Posterior vena cava (tissue), 2 donors: ENCODE measurements at regions not wholly inside any gene's neighbourhood (a gene's known extent, or its start where the extent isn't known, plus 50 kb on each side); places are given as distances from the start of the nearest gene placed in this dataset.
"Not testable (repeated sequence)": the region's sequence is repeated elsewhere in the genome, so short reads cannot be mapped to it uniquely, and the experiment has no call there.

Source experiments
- DNase-seq: peaks from one replicate; pipeline ENCODE4 v3.0.0-alpha.2; 2020; ENCODE audit warnings: low spot score
- intact Hi-C, 2 donors: fragments of 100-400 bp; cut with DNase I; formaldehyde crosslinking; loops; one replicate each; pipeline versions ENCODE4 v1.14.1 to v1.14.2; 2022 to 2023
- donor health status: DM: yes; HTN: yes; CAD: no.
- donor health status: DM: yes; HTN: yes; CAD: no.

DNA sequence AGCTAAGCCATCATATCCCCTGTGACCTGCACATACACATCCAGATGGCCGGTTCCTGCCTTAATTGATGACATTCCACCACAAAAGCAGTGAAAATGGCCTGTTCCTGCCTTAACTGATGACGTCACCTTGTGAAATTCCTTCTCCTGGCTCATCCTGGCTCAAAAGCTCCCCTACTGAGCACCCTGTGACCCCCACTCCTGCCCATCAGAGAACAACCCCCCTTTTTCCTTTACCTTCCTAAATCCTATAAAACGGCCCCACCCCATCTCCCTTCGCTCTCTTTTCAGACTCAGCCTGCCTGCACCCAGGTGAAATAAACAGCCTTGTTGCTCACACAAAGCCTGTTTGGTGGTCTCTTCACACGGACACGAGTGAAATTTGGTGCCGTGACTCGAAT is 543.8 kb upstream of the HTR2C start:
- intact Hi-C loops, DNase-seq: not testable (repeated sequence)

DNA sequence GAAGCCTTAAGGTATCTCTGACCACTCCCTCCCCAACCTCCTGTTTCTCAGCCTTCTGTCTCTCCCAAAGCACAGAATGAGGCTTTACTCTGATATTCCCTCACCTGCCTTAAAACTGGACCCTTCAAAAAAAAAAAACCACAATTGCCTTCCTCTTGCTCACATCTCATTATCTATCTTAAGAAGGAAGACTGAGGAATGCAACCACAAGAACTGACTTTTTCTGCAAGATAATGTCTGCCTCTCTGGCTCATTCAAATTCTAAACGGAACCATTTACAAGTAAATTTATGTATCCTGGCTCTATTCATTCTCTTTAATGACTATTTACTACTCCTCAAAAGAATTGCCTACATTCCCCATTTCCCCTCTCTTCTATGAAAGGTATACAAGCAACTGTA is 545.5 kb upstream of the HTR2C start:
- intact Hi-C loops = loop anchor here in 1 of 2 donors (10.0 kb wide), 1 partner anchor 696 kb away; no protein-coding TSS in a partner anchor

DNA sequence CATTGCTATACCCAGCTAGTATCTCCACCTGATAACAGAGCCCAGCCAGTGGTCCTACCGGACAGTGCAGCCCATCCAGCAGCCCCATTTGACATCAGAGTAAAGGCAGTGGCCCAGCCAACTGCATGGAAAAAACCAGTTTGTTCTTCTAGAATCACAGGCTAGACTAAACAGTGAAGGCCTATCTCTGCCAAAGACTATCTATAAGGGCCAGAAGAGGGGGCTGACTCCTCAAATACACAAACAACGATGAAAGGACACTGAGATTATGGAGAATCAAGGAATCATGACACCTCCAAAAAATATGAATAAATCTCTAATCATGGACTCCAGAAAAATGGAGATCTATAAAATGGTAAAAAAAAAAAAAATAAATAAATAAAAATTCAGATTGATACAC is 546.4 kb upstream of the HTR2C start:
- intact Hi-C loops = loop anchor here in 1 of 2 donors (10.0 kb wide), 1 partner anchor 697 kb away; no protein-coding TSS in a partner anchor

More for the DNA sequence above, 545.5 kb upstream of the HTR2C start:
- DNase-seq = no peak

DNA sequence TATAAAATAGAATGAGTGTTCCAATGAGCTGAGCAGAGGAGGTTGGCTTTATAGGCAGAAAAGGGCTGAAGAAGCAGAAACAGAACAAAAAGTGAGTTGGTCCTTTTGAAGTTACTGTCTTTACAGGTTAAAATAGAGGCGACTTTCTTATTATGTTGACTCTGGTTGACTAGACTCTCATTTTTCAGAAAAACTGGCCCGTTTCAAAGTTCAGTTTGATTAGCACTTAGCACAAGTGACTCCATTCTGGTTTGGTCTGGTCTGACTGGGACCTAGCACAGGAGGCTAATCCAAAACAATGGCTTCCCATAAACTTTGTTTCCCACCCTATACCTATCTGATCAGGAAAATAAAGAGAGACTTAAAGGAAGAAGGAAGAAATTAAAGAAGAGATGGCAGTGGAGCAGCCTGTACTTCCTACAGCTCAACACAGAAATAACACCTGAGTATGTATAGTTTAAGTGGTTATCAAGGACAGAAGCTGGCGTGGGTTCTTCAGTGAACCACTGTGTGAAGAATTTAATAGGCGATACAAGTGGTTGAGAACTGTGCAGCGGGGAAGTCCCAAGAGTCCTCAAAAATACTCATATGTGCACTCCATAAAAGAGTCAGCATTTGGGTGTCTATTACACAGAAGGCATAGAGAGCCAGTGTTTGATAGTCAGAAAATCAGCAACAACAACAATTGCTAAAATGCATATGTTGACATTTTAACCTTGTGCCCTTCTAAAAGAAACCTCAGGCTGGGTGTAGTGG is 554.8 kb upstream of the HTR2C start:
- intact Hi-C loops = no loop called here
- DNase-seq = no peak

More for the DNA sequence above, 546.4 kb upstream of the HTR2C start:
- DNase-seq = no peak

DNA sequence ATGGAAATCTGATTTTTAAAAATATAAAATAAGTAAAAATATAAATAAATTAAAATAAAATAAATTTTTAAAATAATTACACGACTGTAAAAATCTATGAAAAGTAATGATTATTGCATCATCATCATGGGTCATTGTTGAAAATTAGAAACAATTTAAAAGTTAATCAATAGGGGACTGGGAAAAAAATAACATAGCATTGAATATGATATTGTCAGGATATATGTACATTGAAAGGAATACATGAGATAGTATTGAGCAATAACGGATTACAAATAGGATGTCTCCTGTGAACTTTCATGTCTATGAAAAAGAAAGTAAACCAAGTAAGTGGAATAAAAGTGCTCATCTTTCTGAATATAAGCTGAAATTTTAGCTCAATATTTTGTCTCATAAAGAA is 566.8 kb upstream of the HTR2C start:
- DNase-seq = no peak
- intact Hi-C loops = no loop called here

DNA sequence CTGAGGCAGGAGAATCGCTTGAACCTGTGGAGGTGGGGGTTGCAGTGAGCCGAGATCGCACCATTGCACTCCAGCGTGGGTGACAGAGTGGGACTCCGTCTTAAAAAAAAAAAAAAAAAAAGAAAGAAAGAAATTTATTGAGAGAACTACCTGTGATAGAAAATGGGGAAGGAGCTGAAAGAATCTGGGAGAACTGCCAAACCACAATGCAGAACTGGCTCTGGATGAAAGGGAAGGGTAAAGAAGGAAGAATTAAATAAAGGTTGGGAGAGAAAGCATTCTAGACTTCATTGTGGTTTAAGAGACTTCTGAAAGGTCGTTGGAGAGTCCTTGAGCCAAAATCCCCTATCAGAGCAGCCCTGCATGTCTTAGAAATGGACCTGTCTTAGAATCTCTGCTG is 567.9 kb upstream of the HTR2C start:
- intact Hi-C loops = no loop called here
- DNase-seq = no peak

DNA sequence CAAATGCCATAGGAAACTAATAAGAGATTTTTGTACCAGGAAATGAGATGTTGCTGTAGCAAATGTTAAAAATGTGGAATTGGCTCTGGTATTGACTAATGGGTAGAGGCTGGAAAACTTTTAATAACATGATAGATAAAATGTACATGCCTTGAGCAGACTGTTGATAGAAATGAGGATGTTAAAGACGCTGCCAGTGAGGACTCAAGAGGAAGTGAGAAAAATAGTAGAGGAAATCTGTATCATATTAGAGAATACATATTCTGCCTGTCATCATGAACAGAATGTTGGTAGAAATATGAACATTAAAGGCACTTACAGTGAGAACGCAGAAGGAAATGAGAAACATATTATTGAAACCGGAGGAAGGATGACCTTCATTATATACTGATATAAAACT is 577.2 kb upstream of the HTR2C start:
- no peak for DNase-seq
- intact Hi-C loops = no loop called here

DNA sequence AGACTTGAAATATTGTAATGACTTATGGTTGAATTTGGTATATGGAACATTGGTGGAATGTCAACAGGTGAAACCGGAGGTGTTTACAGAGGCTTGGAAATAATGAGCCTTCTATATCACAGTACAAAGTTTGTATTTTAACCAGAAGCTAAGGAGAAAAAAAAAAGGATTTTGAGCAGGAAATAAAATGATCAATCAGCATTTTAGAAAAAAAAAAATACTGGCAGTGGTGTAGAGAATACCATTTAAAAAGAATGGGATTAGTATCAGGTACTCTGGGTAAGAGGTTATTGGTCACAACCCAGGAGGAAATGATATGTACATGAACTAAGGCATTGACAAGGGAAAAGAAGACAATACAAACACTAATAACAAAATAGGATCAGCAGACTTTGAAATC is 587.1 kb upstream of the HTR2C start:
- no peak for DNase-seq
- intact Hi-C loops = no loop called here

DNA sequence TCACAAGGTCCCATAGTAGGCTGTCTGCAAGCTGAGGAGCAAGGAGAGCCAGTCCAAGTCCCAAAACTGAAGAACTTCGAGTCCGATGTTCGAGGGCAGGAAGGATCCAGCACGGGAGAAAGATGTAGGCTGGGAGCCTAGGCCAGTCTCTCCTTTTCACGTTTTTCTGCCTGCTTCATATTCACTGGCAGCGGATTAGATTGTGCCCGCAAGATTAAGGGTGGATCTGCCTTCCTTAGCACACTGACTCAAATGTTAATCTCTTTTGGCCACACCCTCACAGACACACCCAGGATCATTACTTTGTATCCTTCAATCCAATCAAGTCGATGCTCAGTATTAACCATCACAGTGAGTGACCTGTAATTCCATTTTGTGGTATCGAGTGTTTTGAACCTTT is 592.2 kb upstream of the HTR2C start:
- intact Hi-C loops, DNase-seq: not testable (repeated sequence)

DNA sequence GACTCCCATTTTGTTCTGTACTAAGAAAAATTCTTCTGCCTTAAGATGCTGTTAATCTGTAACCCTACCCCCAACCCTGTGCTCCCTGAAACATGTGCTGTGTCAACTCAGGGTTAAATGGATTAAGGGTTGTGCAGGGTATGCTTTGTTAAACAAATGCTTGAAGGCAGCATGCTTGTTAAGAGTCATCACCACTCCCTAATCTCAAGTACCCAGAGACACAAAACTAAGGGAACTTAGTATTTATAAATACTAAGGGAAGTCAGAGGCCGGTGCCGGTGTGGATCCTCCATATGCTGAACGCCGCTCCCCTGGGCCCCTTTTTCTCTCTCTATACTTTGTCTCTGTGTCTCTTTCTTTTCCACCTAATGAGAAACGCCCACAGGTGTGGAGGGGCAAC is 593.2 kb upstream of the HTR2C start:
- DNase-seq, intact Hi-C loops: not testable (repeated sequence)

DNA sequence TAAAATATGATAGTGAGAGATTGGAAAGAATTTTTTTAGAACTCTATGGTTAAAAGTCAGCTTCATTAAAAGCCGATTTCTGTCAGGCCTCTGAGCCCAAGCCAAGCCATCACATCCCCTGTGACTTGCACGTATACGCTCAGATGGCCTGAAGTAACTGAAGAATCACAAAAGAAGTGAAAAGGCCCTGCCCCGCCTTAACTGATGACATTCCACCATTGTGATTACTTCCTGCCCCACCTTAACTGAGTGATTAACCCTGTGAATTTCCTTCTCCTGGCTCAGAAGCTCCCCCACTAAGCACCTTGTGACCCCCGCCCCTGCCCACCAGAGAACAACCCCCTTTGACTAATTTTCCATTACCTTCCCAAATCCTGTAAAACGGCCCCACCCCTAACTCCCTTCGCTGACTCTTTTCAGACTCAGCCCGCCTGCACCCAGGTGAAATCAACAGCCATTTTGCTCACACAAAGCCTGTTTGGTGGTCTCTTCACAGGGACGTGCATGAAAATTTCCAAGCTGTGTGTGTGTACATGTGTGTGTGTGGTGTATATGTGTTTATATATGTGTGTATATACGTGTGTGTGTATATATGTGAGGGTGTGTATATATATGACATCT is 595.5 kb upstream of the HTR2C start:
- DNase-seq, intact Hi-C loops: not testable (repeated sequence)

DNA sequence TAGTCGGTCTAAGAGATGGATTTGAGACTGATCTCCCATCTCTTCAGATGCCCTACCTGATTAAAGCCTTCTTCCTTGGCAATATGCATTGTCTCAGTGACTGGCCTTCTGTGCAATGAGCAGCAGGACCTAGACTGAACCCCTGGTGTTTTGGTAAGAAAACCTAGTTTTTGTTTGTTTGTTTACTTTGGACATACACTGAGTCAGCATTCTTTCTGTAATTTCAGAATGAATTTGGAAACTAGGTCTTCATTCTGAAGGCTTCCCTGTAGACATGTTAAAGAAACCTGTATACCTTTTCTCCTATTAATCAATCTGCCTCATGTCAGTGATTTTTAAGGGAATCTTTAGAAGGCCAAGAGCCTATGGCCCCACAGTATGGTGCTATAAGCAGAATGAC is 597.5 kb upstream of the HTR2C start:
- DNase-seq = no peak
- intact Hi-C loops = no loop called here

DNA sequence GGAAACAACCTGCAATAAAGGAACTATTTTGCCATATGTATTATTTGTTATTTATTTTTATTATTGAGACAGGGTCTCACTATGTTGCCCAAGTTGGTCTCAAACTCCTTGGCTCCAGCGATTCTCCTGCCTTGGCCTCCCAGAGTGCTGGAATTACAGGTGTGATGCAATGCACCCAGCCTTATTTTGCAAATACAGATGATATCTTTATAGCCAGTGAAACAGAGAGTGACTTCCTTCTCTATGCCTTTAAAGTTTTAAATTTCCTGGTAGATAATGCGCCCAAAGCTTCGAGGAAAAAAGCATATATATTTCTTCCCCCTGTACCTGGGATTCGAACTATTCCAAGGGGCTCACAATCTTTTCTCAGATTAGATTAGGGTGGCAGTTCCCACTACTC is 601.1 kb upstream of the HTR2C start:
- no peak for DNase-seq
- intact Hi-C loops = no loop called here

DNA sequence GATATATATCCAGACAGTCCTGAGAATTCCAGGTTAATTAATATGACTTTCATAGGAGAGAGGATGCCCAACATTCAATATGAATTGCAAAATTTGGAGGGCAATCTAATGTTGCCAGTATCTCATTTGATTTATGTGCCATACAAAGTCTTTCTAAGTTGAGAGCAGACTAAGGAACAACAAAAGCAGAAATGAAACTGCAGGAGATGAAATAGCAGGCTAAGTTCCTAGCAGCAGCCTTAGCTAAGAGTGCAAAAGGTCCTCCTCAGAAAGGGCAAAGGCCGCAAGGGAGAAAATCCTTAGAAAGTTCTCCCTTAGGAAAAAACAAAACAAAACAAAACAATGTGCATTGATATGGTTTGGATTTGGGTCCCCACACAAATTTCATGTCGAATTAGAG is 602.9 kb upstream of the HTR2C start:
- DNase-seq = no peak

DNA sequence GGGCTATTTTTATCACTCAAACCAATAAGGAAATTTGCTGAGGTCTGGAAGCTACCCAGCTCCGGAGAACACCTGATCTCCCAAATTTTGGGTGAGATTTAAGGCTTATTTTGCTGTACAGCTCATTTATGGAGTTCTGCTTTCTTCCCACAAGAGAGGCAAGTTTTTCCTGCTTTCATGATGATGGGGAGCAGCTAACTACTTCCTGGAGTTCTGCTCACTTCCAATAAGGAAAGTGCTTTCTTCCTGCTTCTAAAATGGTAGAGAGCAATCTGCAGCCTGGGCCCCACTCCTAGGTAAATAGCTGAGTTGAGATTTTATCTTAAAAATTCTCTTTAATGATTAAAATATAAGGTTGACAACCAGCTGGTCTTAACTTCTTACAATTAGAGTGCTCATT is 606.0 kb upstream of the HTR2C start:
- no peak for DNase-seq
- intact Hi-C loops = no loop called here

More for the DNA sequence above, 602.9 kb upstream of the HTR2C start:
- intact Hi-C loops = no loop called here

DNA sequence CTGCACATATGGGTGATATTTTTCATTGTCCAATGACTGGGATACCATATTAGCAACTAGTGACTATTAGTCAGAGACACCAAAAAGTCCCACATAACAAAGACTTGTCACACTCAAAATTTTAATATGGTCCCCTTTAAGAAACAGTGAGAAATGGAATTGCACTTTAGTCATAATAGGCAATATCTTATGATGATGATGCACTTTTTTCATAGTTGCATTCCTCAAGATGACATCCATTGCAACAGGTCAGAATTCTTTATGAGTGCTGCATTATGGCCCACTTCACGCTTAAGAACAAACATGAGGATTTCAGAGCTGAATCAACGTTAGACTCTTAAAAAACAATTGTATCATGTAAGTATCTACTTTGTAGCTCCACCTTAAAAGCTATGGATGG is 608.4 kb upstream of the HTR2C start:
- intact Hi-C loops = no loop called here
- DNase-seq = no peak

DNA sequence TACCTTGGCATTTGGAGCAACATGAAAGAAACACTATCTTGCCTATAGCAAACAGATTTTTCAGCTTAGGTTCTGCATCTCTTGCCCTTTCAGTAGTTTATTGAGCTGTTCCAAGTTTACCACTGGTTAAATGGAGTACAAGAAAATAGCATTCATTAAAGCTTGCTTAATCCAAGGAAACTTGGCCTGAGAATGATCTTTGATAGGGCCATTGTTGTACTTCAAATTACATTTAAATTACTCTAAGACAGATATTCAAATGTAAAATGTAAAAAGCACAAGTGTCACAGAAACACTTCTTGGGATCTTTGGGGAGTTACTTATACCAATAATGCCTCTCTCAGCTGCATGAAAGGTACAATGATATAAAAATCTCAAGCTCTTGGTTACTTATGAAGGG is 609.0 kb upstream of the HTR2C start:
- DNase-seq = no peak
- intact Hi-C loops = no loop called here

DNA sequence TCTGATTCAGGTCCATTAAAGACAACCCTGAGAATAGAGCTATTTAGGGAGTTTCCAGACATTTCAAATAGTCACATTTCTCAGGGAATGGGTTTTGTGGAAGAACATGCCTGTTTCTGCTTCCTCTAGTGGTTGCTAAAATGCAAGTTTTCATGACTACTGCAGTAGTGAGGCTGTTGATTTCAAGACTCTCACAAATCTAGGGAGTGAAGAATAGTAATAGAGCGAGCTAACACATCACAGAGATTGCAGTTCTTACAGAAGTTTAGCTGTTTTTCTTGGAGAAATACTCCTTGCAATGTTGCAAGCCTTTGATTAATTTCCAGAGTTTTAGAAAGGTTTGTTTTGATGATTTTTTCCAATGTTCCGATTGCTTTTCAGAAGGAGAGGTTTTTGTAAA is 610.2 kb upstream of the HTR2C start:
- intact Hi-C loops = no loop called here
- DNase-seq = no peak

DNA sequence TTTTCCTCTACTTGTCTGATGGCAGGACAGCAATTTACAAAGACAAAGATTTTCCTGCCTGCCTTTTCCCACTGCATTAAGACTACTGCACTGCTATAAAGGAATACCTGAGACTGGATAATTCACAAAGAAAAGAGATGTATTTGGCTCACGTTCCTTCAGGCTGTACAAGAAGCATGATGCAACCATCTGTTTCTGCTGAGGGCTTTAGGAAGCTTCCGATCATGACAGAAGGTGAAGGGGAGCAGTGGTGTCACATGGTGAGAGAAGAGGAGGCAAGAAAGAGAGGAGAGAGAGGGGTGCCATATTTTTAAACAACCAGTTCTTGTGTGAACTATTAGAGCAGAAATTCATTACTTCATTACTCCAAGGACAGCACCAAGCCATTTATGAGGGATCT is 617.1 kb upstream of the HTR2C start:
- intact Hi-C loops = no loop called here
- no peak for DNase-seq

DNA sequence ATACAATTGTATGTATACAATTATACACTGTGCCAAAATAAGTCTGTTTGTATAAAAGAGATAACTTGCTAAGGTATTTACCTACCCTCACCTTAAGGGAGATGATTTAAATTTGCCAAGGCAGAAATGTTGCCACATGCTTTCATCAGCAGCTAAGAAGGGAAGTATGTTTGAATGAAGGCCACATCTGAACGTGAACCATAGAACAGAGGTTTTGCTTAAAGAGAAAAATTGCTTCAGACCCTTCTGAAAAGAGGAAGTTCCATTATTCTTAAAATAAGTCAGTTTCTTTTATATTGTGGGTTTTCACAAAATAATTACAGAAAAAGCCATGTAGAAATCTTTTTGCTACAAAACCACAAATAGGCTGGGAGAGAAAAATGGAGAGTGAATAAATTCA is 621.5 kb upstream of the HTR2C start:
- DNase-seq = no peak
- intact Hi-C loops = no loop called here
